ENCODE measurements at regions not wholly inside any gene's neighbourhood (a gene's known extent, or its start where the extent isn't known, plus 50 kb on each side); places are given as distances from the start of the nearest gene placed in this dataset.

DNA sequence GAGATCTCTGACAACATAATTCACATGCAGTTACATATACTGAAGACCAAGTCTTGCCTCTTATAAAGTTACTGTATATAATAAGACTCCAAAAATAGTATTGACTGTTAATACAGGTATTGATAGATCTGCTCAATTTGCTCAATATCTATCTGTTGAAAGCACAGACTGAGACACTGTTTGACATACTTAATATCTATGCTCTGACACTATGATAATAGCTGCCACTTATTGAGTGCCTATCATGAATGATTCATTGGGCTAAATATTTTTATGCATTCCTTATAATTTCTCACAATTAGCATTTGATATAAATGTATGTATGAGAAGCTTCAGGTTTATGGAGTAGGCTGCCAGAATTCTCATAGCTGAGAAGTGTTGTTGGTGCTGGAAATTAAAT is 1600.9 kb upstream of the IGFBP7 start:
- Histone ChIP-seq H3K9ac (replicated peaks; ENCODE audit: extremely low read depth, insufficient read depth, low read length) (no peak overlapping the region), H3K9me3 (replicated peaks; ENCODE audit: control insufficient read depth, insufficient read depth, low read length) (peaks cover 3% of the 10 kb centered on the region), H3K9me1 (replicated peaks; ENCODE audit: control insufficient read depth, extremely low read depth, insufficient read depth, low read length) (no peaks in the 10 kb centered on the region), H3K4me1 (ENCODE audit: control insufficient read depth, extremely low read depth, insufficient read depth, low read length) (no peaks in the 10 kb centered on the region), H3K79me2 (ENCODE audit: control insufficient read depth, insufficient read depth, low read length) (no peaks in the 10 kb centered on the region), H3K27ac (ENCODE audit: insufficient read depth, low read depth, low read length) (no peak overlapping the region), H3K4me3 (replicated peaks in 1 of 3; ENCODE audit: insufficient read depth in 1 of 3, low read depth in 1 of 3, low read length in 3 of 3) (no peak overlapping the region), H4K20me1 (replicated peaks; ENCODE audit: control insufficient read depth, extremely low read depth, insufficient read depth, low read length) (no peaks in the 10 kb centered on the region), H3K4me2 (ENCODE audit: insufficient read depth, low read length) (no peak overlapping the region), H3K36me3 (ENCODE audit: control insufficient read depth in 2 of 2, extremely low read depth in 1 of 2, insufficient read depth in 2 of 2, low read length in 2 of 2) (no peaks in the 10 kb centered on the region), H3K27me3 (ENCODE audit: control insufficient read depth in 2 of 2, insufficient read depth in 2 of 2, low read length in 2 of 2) (no peaks in the 10 kb centered on the region), H2AFZ (ENCODE audit: low read depth, low read length) (no peak overlapping the region)
- intact Hi-C loops (cut with micrococcal nuclease) = no loop called here
- DNase-seq (ENCODE audit: low read depth, low spot score) = no peak
- dilution Hi-C loops (cut with MboI; ENCODE audit: extremely low pct_ligation_motif_present, low sequenced_read_pairs) = no loop called here
- CTCF ChIA-PET = no interaction called here
- BruUV-seq (replicated peaks) = no TSS peak
- POLR2A ChIA-PET = no interaction called here
- no peak for TF ChIP-seq MYC (IDR thresholded peaks at IDR 0.05; ENCODE audit: low read depth, low read length)
- no peak for TF ChIP-seq EZH2 (IDR thresholded peaks at IDR 0.05; ENCODE audit: borderline replicate concordance, low read depth, low read length, severe bottlenecking)
- TF ChIP-seq, protein P1, sequence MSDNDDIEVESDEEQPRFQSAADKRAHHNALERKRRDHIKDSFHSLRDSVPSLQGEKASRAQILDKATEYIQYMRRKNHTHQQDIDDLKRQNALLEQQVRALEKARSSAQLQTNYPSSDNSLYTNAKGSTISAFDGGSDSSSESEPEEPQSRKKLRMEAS (IDR thresholded peaks at IDR 0.05; ENCODE audit: insufficient read depth, insufficient read length) = no peak
- no peak for TF ChIP-seq GATA2 (IDR thresholded peaks at IDR 0.05; ENCODE audit: insufficient read depth, insufficient read length, low read depth, low read length)
- no peak for TF ChIP-seq FOS (IDR thresholded peaks at IDR 0.05; ENCODE audit: borderline replicate concordance, insufficient read depth, low read length)
- TF ChIP-seq, protein P2, sequence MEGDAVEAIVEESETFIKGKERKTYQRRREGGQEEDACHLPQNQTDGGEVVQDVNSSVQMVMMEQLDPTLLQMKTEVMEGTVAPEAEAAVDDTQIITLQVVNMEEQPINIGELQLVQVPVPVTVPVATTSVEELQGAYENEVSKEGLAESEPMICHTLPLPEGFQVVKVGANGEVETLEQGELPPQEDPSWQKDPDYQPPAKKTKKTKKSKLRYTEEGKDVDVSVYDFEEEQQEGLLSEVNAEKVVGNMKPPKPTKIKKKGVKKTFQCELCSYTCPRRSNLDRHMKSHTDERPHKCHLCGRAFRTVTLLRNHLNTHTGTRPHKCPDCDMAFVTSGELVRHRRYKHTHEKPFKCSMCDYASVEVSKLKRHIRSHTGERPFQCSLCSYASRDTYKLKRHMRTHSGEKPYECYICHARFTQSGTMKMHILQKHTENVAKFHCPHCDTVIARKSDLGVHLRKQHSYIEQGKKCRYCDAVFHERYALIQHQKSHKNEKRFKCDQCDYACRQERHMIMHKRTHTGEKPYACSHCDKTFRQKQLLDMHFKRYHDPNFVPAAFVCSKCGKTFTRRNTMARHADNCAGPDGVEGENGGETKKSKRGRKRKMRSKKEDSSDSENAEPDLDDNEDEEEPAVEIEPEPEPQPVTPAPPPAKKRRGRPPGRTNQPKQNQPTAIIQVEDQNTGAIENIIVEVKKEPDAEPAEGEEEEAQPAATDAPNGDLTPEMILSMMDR (IDR thresholded peaks at IDR 0.05; ENCODE audit: extremely low read depth in 1 of 2, insufficient read depth in 1 of 2, low read depth in 1 of 2, low read length in 2 of 2) = no peak
- no peak for TF ChIP-seq JUN (IDR thresholded peaks at IDR 0.05; ENCODE audit: borderline replicate concordance, insufficient read depth, insufficient read length, low read depth)
- no peak for TF ChIP-seq POLR2A (IDR thresholded peaks at IDR 0.05; ENCODE audit: low read depth, low read length)
- TF ChIP-seq POLR2AphosphoS5 (IDR thresholded peaks at IDR 0.05; ENCODE audit: insufficient read depth, low read depth, low read length) = no peak
- FAIRE-seq = no peak

Data from endothelial cell of umbilical vein (primary cell).